AG04449 (cell line): ENCODE measurements at regions not wholly inside any gene's neighbourhood (a gene's known extent, or its start where the extent isn't known, plus 50 kb on each side); places are given as distances from the start of the nearest gene placed in this dataset.
"Not testable (repeated sequence)": the region's sequence is repeated elsewhere in the genome, so short reads cannot be mapped to it uniquely, and the experiment has no call there.

Experiments used
- CTCF ChIA-PET: fragments of 350-600 bp; formaldehyde crosslinking; extraction: SDS; loops from one replicate; lab custom pipeline; 2021; ENCODE audit warnings: antibody characterized with exemption; lab: Yijun Ruan, JAX
- POLR2A ChIA-PET: fragments of 400-600, 350-600 bp; formaldehyde crosslinking; extraction: SDS; loops from one replicate; lab custom pipeline; 2020; ENCODE audit warnings: antibody characterized with exemption, inconsistent platforms; lab: Yijun Ruan, JAX
- DNase-seq: peaks from one replicate; pipeline ENCODE4 v3.0.0-alpha.2; 2010; ENCODE audit warnings: low read depth, low spot score
- H3K4me3 ChIP-seq: 2 replicates; pipeline ENCODE4 v1.5.1; 2011; ENCODE audit warnings: low read depth, mild to moderate bottlenecking, control low read depth, low read length
- TF ChIP-seq, protein P1 (sequence below): IDR thresholded peaks from one replicate; pipeline ENCODE4 v1.5.1; 2011; ENCODE audit warnings: mild to moderate bottlenecking, moderate library complexity, low read length, control low read depth, inconsistent platforms; ENCODE audit not compliant: insufficient read depth; ENCODE audit errors: missing control alignments

DNA sequence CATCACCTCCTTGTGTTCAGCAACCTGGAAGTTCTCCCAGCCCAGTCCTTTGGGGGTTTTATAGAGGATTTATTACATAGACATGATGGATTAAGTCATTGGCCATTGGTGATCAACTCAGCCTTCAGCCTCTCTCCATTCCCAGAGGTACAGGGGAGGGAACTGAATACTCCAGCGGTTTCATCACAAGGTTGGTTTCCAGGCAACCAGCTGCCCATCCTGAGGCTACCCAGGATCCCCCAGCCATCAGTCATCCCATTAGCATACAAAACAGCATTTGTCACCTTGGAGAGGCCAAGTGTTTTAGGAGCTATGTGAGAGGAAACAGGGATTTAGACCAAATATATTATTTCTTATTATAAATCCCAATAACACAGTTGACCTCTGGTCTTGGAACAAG is 584.8 kb upstream of the NRP1 start:
- H3K4me3 ChIP-seq: no peak overlapping the region
- POLR2A ChIA-PET: no interaction called here
- CTCF ChIA-PET: no interaction called here
- TF ChIP-seq, protein P1, sequence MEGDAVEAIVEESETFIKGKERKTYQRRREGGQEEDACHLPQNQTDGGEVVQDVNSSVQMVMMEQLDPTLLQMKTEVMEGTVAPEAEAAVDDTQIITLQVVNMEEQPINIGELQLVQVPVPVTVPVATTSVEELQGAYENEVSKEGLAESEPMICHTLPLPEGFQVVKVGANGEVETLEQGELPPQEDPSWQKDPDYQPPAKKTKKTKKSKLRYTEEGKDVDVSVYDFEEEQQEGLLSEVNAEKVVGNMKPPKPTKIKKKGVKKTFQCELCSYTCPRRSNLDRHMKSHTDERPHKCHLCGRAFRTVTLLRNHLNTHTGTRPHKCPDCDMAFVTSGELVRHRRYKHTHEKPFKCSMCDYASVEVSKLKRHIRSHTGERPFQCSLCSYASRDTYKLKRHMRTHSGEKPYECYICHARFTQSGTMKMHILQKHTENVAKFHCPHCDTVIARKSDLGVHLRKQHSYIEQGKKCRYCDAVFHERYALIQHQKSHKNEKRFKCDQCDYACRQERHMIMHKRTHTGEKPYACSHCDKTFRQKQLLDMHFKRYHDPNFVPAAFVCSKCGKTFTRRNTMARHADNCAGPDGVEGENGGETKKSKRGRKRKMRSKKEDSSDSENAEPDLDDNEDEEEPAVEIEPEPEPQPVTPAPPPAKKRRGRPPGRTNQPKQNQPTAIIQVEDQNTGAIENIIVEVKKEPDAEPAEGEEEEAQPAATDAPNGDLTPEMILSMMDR: no peak
- no peak for DNase-seq

DNA sequence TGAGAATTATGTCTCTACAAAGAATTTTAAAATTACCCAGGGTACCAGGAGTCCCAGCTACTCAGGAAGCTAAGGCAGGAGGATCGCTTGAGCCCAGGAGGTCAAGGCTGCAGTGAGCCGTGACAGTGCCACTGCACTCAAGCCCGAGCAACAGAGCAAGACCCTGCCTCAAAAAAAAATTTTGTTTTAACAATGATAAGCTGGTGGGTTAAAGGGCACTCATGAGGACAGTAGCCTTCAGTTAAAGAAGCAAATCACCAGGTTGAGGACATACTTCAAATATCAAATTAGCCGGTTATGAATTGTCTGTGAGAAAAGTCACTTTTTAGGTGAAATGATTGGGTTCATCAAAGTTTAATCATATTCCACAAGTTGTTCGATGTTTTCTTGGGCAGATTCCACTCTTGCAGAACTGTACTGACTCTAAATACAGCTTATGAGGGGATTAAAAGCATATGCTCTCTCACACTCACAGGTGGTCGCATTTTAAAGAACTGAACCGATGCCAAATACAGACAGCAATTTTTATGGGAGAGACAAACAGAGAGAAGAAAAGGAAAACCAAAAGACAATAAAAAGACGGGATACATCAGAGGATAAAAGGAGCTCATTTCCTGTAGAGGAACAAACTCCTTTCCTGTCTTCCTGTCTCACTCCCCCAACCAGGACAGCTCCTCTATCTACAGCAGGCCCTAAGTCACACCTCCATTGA is 582.8 kb upstream of the NRP1 start:
- POLR2A ChIA-PET: no interaction called here
- no peak for DNase-seq
- no peak overlapping the region for H3K4me3 ChIP-seq
- CTCF ChIA-PET: interaction anchor here (1.2 kb wide), 1 partner anchor 724 kb away, joined by 3 read pairs; no protein-coding TSS in a partner anchor
- TF ChIP-seq, protein P1: no peak

DNA sequence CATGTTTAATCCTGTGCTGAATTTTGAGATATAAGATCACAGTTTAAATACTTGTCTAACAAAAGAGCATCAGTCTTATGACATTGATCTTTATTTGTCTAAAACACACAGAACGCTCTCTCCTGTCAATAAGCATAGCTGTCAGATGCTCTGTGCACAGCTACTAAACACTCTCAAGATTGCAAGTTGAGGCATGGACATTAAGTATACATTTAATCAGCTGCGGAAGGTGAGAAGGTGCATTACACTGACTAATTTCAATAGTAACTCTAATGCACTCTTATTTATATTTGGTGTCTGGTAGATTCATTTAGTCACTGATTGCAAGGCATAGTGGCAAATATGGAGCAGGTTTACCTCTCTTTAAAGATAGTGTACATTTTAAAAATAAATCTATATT is 580.3 kb upstream of the NRP1 start:
- DNase-seq: no peak
- ChIA-PET POLR2A (no interaction called here), CTCF (no interaction called here)
- no peak overlapping the region for H3K4me3 ChIP-seq
- TF ChIP-seq, protein P1: no peak

DNA sequence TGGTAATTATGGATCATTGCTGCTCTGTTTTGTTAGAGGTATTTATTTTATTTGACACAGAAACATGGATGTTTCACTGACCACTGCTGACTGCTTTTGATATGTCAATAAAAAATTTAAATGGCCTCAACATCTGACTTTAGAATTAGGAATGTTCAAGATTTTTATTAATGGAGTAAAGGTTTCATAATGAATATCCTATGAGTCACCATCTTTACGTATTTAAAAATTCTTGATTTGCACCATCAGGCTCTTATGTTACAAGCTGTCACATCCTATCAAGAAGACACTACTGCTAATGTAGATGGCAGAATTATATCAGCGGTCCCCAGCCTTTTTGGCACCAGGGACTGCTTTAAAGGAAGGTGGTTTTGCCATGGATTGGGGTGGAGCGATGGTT is 578.7 kb upstream of the NRP1 start:
- H3K4me3 ChIP-seq: no peak overlapping the region
- ChIA-PET POLR2A (no interaction called here), CTCF (no interaction called here)
- TF ChIP-seq, protein P1: no peak
- DNase-seq: no peak

DNA sequence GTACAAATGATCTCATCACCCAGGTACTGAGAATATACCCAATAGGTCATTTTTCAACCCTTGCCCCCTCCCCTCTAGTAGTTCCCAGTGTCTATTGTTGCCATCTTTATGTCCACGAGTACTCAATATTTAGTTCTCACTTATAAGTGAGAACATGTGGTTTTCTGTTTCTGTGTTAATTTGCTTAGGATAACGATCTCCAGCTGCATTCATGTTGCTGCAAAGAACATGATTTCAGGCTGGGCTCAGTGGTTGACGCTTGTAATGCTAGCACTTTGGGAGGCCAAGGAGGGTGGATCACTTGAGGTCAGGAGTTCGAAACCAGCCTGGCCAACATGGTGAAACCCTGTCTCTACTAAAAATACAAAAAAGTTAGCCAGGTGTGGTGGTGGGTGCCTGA is 575.0 kb upstream of the NRP1 start:
- POLR2A ChIA-PET: not testable (repeated sequence)

DNA sequence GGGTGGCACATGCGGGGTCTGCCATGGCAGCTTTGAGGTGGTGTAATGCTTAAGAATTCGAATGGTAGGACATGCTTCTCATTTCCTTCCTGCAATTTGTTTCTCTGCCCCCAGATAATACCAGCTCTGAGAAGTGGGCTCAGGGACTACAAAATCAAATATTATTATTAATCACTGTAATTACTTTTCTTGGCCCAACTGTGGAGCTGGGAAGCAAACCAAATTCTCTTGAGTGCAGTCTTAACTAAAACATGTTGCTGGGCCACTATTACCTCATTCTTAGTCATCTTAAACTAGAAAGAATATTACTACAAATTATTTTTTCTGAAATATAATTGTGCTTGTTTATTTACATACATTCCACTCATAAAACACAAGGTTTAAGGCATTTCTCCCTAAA is 566.7 kb upstream of the NRP1 start:
- TF ChIP-seq, protein P1: no peak
- ChIA-PET CTCF (interaction anchor here (0.7 kb wide), 1 partner anchor 708 kb away, joined by 3 read pairs; no protein-coding TSS in a partner anchor), POLR2A (no interaction called here)
- H3K4me3 ChIP-seq: no peak overlapping the region
- DNase-seq: peak; percentile 59

More for the DNA sequence above, 575.0 kb upstream of the NRP1 start:
- H3K4me3 ChIP-seq, DNase-seq, CTCF ChIA-PET: not testable (repeated sequence)

DNA sequence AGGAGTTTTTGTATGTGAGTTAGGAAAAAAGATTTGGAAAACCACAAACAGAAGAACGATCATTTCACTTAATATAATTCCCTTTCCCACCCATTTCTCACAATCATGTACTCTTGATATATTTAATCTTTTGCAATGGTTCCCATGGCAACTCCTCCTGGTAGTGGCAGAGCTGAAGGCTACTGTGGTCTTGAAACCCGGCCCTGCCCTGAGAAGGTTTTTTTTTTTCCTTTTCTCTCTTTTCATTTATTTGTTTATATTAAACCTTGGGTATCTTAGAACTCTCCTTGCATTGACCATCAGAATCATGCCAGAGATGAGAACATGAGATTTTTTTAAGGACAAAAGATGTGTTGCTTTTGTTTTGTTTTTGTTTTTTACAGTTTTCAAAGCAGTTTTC is 566.1 kb upstream of the NRP1 start:
- no peak overlapping the region for H3K4me3 ChIP-seq
- POLR2A ChIA-PET: no interaction called here
- TF ChIP-seq, protein P1: no peak
- CTCF ChIA-PET: interaction anchor here (0.7 kb wide), 1 partner anchor 707 kb away, joined by 3 read pairs; no protein-coding TSS in a partner anchor
- DNase-seq: no peak
